ENCODE measurements at regions not wholly inside any gene's neighbourhood (a gene's known extent, or its start where the extent isn't known, plus 50 kb on each side); places are given as distances from the start of the nearest gene placed in this dataset.

- no peak for TF ChIP-seq RAD21 (IDR thresholded peaks at IDR 0.05; ENCODE audit: low read depth)
- TF ChIP-seq CEBPB (IDR thresholded peaks at IDR 0.05): no peak
- TF ChIP-seq TAF1 (IDR thresholded peaks at IDR 0.05; ENCODE audit: low read depth): no peak
- TF ChIP-seq CREB1 (IDR thresholded peaks at IDR 0.05; ENCODE audit: low read depth): no peak
- TF ChIP-seq REST (IDR thresholded peaks at IDR 0.05; ENCODE audit: low read depth): no peak
- no peak for TF ChIP-seq EP300 (IDR thresholded peaks at IDR 0.05; ENCODE audit: borderline replicate concordance)
- no peak for TF ChIP-seq ZBTB7A (IDR thresholded peaks at IDR 0.05; ENCODE audit: low read depth)
- TF ChIP-seq FOXM1 (IDR thresholded peaks at IDR 0.05; ENCODE audit: borderline replicate concordance, low read depth): no peak
- TF ChIP-seq MAX (IDR thresholded peaks at IDR 0.05): no peak
- no peak for TF ChIP-seq USF1 (IDR thresholded peaks at IDR 0.05)
- TF ChIP-seq YY1 (IDR thresholded peaks at IDR 0.05; ENCODE audit: low read depth): no peak
- no peak for TF ChIP-seq TEAD4 (IDR thresholded peaks at IDR 0.05)
Measured at GRCh38 chr20:48470141-48470540, 357.7 kb downstream of the PREX1 start.

Measured in Ishikawa (cell line).